ENCODE measurements at regions not wholly inside any gene's neighbourhood (a gene's known extent, or its start where the extent isn't known, plus 50 kb on each side); places are given as distances from the start of the nearest gene placed in this dataset.

- H3K4me3 ChIP-seq (ENCODE audit: low read depth, low read length), result no peak overlapping the region
- DNase-seq (ENCODE audit: low read depth, low spot score), result no peak
- TF ChIP-seq CTCF (IDR thresholded peaks at IDR 0.05; ENCODE audit: low read depth, low read length), result no peak
- in situ Hi-C loops (cut with HindIII; ENCODE audit: low sequenced_read_pairs), result no loop called here
These were observed 574.2 kb downstream of the NUF2 start for GRCh38 chr1:163896001-163896400.

GRCh38 chr1:163897412-163898155 is 575.8 kb downstream of the NUF2 start:
- no peak overlapping the region for H3K4me3 ChIP-seq (ENCODE audit: low read depth, low read length)
- no peak for DNase-seq (ENCODE audit: low read depth, low spot score)
- TF ChIP-seq CTCF (IDR thresholded peaks at IDR 0.05; ENCODE audit: low read depth, low read length), result no peak
- in situ Hi-C loops (cut with HindIII; ENCODE audit: low sequenced_read_pairs), result no loop called here

GRCh38 chr1:163906283-163906682 is 584.5 kb downstream of the NUF2 start:
- H3K4me3 ChIP-seq (ENCODE audit: low read depth, low read length), result no peak overlapping the region
- TF ChIP-seq CTCF (IDR thresholded peaks at IDR 0.05; ENCODE audit: low read depth, low read length), result no peak
- DNase-seq (ENCODE audit: low read depth, low spot score), result no peak
- in situ Hi-C loops (cut with HindIII; ENCODE audit: low sequenced_read_pairs), result no loop called here

GRCh38 chr1:163912170-163912884 is 590.6 kb downstream of the NUF2 start:
- no peak for TF ChIP-seq CTCF (IDR thresholded peaks at IDR 0.05; ENCODE audit: low read depth, low read length)
- DNase-seq (ENCODE audit: low read depth, low spot score), result no peak
- in situ Hi-C loops (cut with HindIII; ENCODE audit: low sequenced_read_pairs), result no loop called here
- H3K4me3 ChIP-seq (ENCODE audit: low read depth, low read length), result no peak overlapping the region

GRCh38 chr1:163914785-163915413 is 593.1 kb downstream of the NUF2 start:
- DNase-seq (ENCODE audit: low read depth, low spot score), result no peak
- in situ Hi-C loops (cut with HindIII; ENCODE audit: low sequenced_read_pairs), result no loop called here
- TF ChIP-seq CTCF (IDR thresholded peaks at IDR 0.05; ENCODE audit: low read depth, low read length), result no peak
- no peak overlapping the region for H3K4me3 ChIP-seq (ENCODE audit: low read depth, low read length)

- no peak for DNase-seq (ENCODE audit: low read depth, low spot score)
- H3K4me3 ChIP-seq (ENCODE audit: low read depth, low read length), result no peak overlapping the region
- in situ Hi-C loops (cut with HindIII; ENCODE audit: low sequenced_read_pairs), result no loop called here
- TF ChIP-seq CTCF (IDR thresholded peaks at IDR 0.05; ENCODE audit: low read depth, low read length), result no peak
These were observed 601.0 kb downstream of the NUF2 start for GRCh38 chr1:163922743-163923201.
